ENCODE measurements at regions not wholly inside any gene's neighbourhood (a gene's known extent, or its start where the extent isn't known, plus 50 kb on each side); places are given as distances from the start of the nearest gene placed in this dataset.
"Not testable (repeated sequence)": the region's sequence is repeated elsewhere in the genome, so short reads cannot be mapped to it uniquely, and the experiment has no call there.

DNA sequence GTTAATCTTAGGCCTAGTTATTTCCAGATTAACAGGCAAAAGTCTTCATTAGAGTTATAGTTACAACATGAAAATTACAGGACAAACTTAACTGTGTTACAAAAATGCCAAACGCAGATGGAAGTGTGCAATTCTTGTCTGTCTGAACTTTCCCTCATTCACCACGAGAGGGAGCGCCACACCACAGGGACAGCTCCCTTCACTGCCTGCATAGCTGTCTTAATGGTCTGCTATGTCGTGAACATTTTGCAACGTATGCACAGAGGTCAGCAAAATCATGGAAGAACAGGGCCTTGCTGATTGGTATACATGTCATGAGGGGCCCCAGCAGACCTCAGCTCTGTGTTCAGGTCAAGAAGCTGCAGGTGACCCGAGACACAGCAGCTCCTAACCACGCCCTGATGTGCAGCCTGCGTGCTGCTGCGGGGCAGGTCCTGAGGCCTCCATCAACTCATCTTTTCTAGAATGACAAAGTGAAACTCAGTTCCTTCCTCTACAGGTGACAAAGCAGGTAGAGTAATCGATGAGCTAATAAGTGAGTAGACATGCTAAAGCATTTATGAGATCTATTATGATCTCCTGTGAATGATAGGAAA is 78.8 kb upstream of the ATP8B1 start:
- TF ChIP-seq CTCF (IDR thresholded peaks at IDR 0.05), result peak; percentile 87
- no peaks in the 10 kb centered on the region for H3K27me3 ChIP-seq (ENCODE audit: low read depth)
- no peaks in the 10 kb centered on the region for H3K9me3 ChIP-seq
- no peaks in the 10 kb centered on the region for H3K36me3 ChIP-seq
- H3K27ac ChIP-seq, result no peak overlapping the region
- peak; percentile 60 for DNase-seq
- intact Hi-C loops (cut with DNase I), result no loop called here
- peak; percentile 94 to 95 for ATAC-seq
- no peaks in the 10 kb centered on the region for H3K4me1 ChIP-seq
- no peak overlapping the region for H3K4me3 ChIP-seq

- H3K9me3 ChIP-seq; H3K27ac ChIP-seq; H3K4me3 ChIP-seq; H3K27me3 ChIP-seq (ENCODE audit: low read depth); DNase-seq; ATAC-seq; H3K36me3 ChIP-seq; H3K4me1 ChIP-seq; intact Hi-C loops (cut with DNase I): not testable (repeated sequence)
Observed at GRCh38 chr18:57879924-57880323, 76.8 kb upstream of the ATP8B1 start.

- H3K27me3 ChIP-seq (ENCODE audit: low read depth), result no peaks in the 10 kb centered on the region
- H3K4me1 ChIP-seq, result no peaks in the 10 kb centered on the region
- no peaks in the 10 kb centered on the region for H3K36me3 ChIP-seq
- no peak overlapping the region for H3K27ac ChIP-seq
- DNase-seq, result no peak
- TF ChIP-seq CTCF (IDR thresholded peaks at IDR 0.05), result no peak
- no peak overlapping the region for H3K4me3 ChIP-seq
- ATAC-seq, result no peak
- peaks cover 19% of the 10 kb centered on the region for H3K9me3 ChIP-seq
- intact Hi-C loops (cut with DNase I), result no loop called here
Observed at GRCh38 chr18:57869221-57869620, 66.1 kb upstream of the ATP8B1 start.

GRCh38 chr18:57866355-57866754 is 63.2 kb upstream of the ATP8B1 start:
- H3K27ac ChIP-seq, result no peak overlapping the region
- H3K9me3 ChIP-seq, result no peaks in the 10 kb centered on the region
- TF ChIP-seq CTCF (IDR thresholded peaks at IDR 0.05), result no peak
- intact Hi-C loops (cut with DNase I), result no loop called here
- no peaks in the 10 kb centered on the region for H3K36me3 ChIP-seq
- DNase-seq, result no peak
- H3K4me3 ChIP-seq, result no peak overlapping the region
- no peaks in the 10 kb centered on the region for H3K4me1 ChIP-seq
- no peak for ATAC-seq
- H3K27me3 ChIP-seq (ENCODE audit: low read depth), result no peaks in the 10 kb centered on the region

- H3K27me3 ChIP-seq (ENCODE audit: low read depth), result no peaks in the 10 kb centered on the region
- peak in 1 of 2 donors; percentile 48 for ATAC-seq
- H3K4me1 ChIP-seq, result no peaks in the 10 kb centered on the region
- DNase-seq, result no peak
- H3K9me3 ChIP-seq, result no peaks in the 10 kb centered on the region
- no peaks in the 10 kb centered on the region for H3K36me3 ChIP-seq
- no peak overlapping the region for H3K27ac ChIP-seq
- TF ChIP-seq CTCF (IDR thresholded peaks at IDR 0.05), result no peak
- intact Hi-C loops (cut with DNase I), result no loop called here
- H3K4me3 ChIP-seq, result no peak overlapping the region
Observed at GRCh38 chr18:57864615-57865121, 61.6 kb upstream of the ATP8B1 start.

DNA sequence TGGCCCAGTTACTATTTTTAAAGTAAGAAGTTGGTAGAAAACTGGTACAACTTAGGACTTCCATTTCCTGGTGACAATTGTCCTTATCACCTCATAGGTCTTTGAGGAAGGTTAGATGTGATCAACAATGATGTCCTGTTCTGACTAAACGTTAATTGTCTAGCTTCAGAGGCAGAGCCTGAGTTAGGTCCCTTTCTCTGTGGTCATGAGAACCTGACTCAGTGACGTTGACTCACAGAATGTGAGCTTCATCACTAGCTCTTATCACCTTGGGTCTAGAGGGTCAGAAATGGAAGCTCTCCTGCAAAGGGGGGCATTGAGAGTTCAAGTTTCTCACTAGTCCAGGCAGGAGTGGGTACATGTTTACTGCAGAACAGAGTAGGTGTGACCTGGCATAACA is 60.6 kb upstream of the ATP8B1 start:
- intact Hi-C loops (cut with DNase I), result no loop called here
- no peak for TF ChIP-seq CTCF (IDR thresholded peaks at IDR 0.05)
- H3K9me3 ChIP-seq, result no peaks in the 10 kb centered on the region
- no peak overlapping the region for H3K27ac ChIP-seq
- H3K4me3 ChIP-seq, result no peak overlapping the region
- H3K4me1 ChIP-seq, result no peaks in the 10 kb centered on the region
- H3K27me3 ChIP-seq (ENCODE audit: low read depth), result no peaks in the 10 kb centered on the region
- H3K36me3 ChIP-seq, result no peaks in the 10 kb centered on the region
- no peak for ATAC-seq
- DNase-seq, result no peak
